ENCODE measurements at regions not wholly inside any gene's neighbourhood (a gene's known extent, or its start where the extent isn't known, plus 50 kb on each side); places are given as distances from the start of the nearest gene placed in this dataset.
A peak's percentile ranks its signal among the peaks of the same experiment; 100 is the strongest.

DNA sequence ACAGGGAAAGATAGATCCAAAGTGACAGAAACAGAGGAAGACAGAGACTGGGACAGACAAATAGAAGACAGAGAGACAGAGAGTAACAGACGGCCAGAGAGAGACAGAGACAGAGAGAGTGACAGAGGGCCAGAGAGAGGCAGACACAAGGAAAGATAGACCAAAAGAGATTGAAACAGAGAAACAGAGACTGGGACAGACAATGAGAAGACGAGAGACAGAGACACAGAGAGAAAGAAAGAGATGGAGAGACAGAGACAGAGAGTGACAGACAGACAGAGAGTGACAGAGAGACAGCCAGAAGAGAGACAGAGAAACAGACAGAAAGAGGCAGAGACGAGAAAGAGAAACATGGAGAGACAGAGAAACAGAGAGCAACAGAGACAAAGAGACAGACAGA, 127.3 kb downstream of the UQCRFS1 start:
- Histone ChIP-seq H3K27ac (no peak overlapping the region), H3K9me3 (no peaks in the 10 kb centered on the region), H3K4me3 (no peak overlapping the region), H3K36me3 (no peaks in the 10 kb centered on the region), H3K4me1 (peaks cover 9% of the 10 kb centered on the region), H3K27me3 (no peaks in the 10 kb centered on the region)
- intact Hi-C loops (cut with DNase I), result no loop called here
- no peak for TF ChIP-seq POLR2AphosphoS5 (IDR thresholded peaks at IDR 0.05; ENCODE audit: insufficient read depth in 1 of 2, low read depth in 1 of 2)
- TF ChIP-seq, protein P1, sequence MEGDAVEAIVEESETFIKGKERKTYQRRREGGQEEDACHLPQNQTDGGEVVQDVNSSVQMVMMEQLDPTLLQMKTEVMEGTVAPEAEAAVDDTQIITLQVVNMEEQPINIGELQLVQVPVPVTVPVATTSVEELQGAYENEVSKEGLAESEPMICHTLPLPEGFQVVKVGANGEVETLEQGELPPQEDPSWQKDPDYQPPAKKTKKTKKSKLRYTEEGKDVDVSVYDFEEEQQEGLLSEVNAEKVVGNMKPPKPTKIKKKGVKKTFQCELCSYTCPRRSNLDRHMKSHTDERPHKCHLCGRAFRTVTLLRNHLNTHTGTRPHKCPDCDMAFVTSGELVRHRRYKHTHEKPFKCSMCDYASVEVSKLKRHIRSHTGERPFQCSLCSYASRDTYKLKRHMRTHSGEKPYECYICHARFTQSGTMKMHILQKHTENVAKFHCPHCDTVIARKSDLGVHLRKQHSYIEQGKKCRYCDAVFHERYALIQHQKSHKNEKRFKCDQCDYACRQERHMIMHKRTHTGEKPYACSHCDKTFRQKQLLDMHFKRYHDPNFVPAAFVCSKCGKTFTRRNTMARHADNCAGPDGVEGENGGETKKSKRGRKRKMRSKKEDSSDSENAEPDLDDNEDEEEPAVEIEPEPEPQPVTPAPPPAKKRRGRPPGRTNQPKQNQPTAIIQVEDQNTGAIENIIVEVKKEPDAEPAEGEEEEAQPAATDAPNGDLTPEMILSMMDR (IDR thresholded peaks at IDR 0.05), result no peak
- no peak for DNase-seq (ENCODE audit: extremely low spot score in 2 of 2)

DNA sequence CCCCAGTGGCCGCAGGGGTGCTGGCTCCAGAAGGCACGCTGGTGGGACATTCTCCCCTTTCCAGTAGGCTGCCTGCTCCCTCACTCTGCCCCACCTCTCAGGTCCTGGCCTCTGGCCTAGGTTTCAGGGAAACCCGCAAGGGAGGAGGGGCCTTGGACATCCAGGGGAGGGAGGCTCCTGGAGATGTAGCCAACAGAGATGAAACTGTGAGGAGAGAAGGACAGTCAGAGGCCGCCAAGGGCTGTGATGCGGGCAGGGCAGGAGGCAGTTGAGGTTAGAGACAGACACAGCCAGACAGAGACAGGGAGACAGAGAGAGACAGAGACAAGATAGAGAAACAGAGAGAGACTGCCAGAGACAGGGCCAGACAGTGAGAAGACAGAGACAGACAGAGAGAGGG, 127.7 kb downstream of the UQCRFS1 start:
- intact Hi-C loops (cut with DNase I), result no loop called here
- H3K4me1 ChIP-seq, result peaks cover 9% of the 10 kb centered on the region
- DNase-seq (ENCODE audit: extremely low spot score in 2 of 2), result no peak
- H3K27ac ChIP-seq, result no peak overlapping the region
- no peak overlapping the region for H3K4me3 ChIP-seq
- no peak for TF ChIP-seq POLR2AphosphoS5 (IDR thresholded peaks at IDR 0.05; ENCODE audit: insufficient read depth in 1 of 2, low read depth in 1 of 2)
- TF ChIP-seq POLR2A (IDR thresholded peaks at IDR 0.05), result no peak
- TF ChIP-seq, protein P1 (IDR thresholded peaks at IDR 0.05), result no peak
- no peaks in the 10 kb centered on the region for H3K9me3 ChIP-seq
- H3K27me3 ChIP-seq, result no peaks in the 10 kb centered on the region
- H3K36me3 ChIP-seq, result no peaks in the 10 kb centered on the region

DNA sequence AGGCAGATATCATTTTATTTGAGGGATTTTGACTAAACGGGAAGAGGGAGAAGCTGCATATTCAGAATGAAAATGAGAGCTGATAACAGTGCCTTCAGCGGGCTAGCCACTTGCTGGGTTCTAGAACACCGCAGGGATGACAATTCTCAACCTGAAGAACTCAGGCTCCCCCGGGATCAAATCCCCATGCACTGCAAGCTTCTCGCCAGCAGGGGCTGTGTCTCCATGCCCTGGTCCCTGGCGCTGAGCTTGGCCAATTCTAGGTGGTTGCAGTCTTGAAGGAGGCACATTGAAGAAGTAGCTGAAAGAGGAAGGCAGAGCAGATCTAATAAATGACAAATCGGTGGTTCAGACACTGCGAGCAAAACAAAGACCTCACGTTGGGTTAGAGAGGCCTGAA, 128.7 kb downstream of the UQCRFS1 start:
- Histone ChIP-seq H3K4me1 (peaks cover 3% of the 10 kb centered on the region), H3K9me3 (no peaks in the 10 kb centered on the region), H3K27me3 (no peaks in the 10 kb centered on the region), H3K36me3 (no peaks in the 10 kb centered on the region), H3K27ac (no peak overlapping the region), H3K4me3 (no peak overlapping the region)
- DNase-seq (ENCODE audit: extremely low spot score in 2 of 2), result no peak
- TF ChIP-seq POLR2AphosphoS5 (IDR thresholded peaks at IDR 0.05; ENCODE audit: insufficient read depth in 1 of 2, low read depth in 1 of 2), result no peak
- TF ChIP-seq, protein P1 (IDR thresholded peaks at IDR 0.05), result peak in 1 of 3 experiments; percentile 6
- intact Hi-C loops (cut with DNase I), result no loop called here

DNA sequence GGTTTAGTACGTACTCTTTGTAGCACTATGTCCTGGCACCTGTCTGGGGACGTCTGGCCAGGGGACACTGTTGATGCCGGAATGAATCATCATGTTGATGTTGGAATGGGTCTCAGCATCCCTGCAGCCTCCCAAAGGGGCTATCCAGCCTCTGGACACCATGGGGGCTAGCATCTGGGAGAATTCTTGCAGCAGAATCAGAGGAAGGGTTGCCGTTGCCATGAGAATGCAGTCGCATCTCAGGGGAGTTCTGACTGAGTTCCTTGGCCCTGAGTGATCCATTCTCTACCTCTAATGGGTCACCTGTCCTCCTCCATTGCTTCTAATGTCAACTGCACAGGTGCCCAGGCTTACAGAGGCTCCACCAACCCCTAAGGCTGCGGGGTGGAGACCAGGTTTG, 129.1 kb downstream of the UQCRFS1 start:
- TF ChIP-seq, protein P1 (IDR thresholded peaks at IDR 0.05), result no peak
- no peak for TF ChIP-seq POLR2A (IDR thresholded peaks at IDR 0.05)
- TF ChIP-seq POLR2AphosphoS5 (IDR thresholded peaks at IDR 0.05; ENCODE audit: insufficient read depth in 1 of 2, low read depth in 1 of 2), result no peak
- Histone ChIP-seq H3K27me3 (no peaks in the 10 kb centered on the region), H3K4me1 (no peaks in the 10 kb centered on the region), H3K27ac (no peak overlapping the region), H3K4me3 (no peak overlapping the region), H3K36me3 (no peaks in the 10 kb centered on the region), H3K9me3 (no peaks in the 10 kb centered on the region)
- intact Hi-C loops (cut with DNase I), result no loop called here
- no peak for DNase-seq (ENCODE audit: extremely low spot score in 2 of 2)

DNA sequence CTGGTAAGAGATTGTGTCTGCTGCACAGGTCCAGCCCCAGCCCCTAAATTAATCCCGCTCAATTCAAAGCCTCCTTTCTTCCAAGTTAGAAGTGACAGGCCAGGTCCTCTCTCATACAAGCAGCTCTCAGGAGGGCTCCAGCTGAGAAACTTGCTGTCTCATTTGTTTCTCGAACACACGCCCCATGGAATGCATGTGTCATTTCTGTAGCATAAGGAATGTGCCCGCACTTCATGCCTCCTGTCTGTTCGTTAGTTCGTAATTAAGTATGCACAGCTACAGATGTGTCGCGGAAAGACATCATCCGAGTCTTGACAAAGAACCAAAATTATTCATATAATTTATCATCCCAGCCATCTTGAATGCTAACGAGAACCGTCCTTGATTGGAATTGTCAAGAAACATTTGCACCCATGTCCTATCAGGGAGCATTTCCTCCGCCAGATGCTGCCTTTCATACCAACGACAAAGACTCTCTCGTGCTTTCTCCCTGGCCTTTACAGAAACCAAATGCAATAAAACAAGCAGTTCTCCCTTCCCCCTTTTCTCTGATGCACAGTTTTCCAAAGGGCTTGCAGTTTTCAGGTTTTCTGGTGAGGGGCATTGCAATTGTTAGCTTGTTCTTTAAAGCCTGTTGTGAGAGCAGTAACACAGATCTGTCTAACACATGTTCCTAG, 133.5 kb downstream of the UQCRFS1 start:
- Histone ChIP-seq H3K27ac (no peak overlapping the region), H3K9me3 (no peaks in the 10 kb centered on the region), H3K4me1 (no peaks in the 10 kb centered on the region), H3K27me3 (no peaks in the 10 kb centered on the region), H3K4me3 (no peak overlapping the region), H3K36me3 (no peaks in the 10 kb centered on the region)
- TF ChIP-seq POLR2A (IDR thresholded peaks at IDR 0.05), result no peak
- no peak for TF ChIP-seq POLR2AphosphoS5 (IDR thresholded peaks at IDR 0.05; ENCODE audit: insufficient read depth in 1 of 2, low read depth in 1 of 2)
- TF ChIP-seq, protein P1 (IDR thresholded peaks at IDR 0.05), result no peak
- DNase-seq (ENCODE audit: extremely low spot score in 2 of 2), result no peak
- intact Hi-C loops (cut with DNase I), result no loop called here

All from vagina (tissue), 2 donors.